NOMO-1 treated with dmso at 0.1 percent for 144 hours (cell line): ENCODE measurements at regions not wholly inside any gene's neighbourhood (a gene's known extent, or its start where the extent isn't known, plus 50 kb on each side); places are given as distances from the start of the nearest gene placed in this dataset.

Experiments used
- DNase-seq: peaks from one replicate; lab custom pipeline; 2025; ENCODE audit not compliant: unreplicated experiment; lab: John Stamatoyannopoulos, UW

DNA sequence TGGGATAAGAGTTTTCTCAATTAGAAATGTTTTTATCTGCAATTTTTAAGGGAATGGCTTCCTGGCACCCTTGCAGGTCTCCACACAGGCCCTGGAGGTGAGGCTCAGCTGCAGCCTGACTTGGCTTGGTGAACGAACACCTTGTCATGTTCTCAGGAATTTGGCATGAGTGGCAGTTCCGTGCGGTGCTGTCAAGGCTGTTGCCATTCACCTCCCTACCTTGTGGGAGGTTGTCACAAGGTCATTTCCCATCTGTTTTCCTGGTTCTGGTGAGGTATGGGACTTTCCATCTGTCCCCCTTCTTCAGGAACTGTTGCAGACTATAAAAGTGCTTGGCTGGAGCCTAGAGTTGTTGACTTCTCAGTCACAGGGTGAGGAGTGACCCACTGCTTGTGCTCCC lies 82.9 kb downstream of the ELOVL4 start:
- no peak for DNase-seq

DNA sequence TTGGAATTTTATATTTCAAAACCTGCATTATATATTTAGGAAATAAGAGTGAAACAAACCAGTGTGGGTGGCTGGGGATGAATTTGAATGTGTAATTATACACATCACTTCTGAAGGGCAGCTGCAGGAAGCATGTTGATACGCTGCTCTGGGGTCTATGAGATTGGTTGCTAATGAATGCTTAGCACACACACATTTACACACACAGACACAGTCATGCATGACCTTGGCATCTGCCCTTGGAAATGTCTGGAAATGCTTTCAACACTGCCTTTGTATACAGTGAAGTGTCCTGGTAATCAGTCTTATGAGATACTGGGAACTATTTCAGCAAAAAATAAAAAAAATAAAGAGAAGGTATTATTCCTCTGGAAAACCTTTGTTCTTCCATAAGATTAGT lies 83.4 kb downstream of the ELOVL4 start:
- DNase-seq = no peak

DNA sequence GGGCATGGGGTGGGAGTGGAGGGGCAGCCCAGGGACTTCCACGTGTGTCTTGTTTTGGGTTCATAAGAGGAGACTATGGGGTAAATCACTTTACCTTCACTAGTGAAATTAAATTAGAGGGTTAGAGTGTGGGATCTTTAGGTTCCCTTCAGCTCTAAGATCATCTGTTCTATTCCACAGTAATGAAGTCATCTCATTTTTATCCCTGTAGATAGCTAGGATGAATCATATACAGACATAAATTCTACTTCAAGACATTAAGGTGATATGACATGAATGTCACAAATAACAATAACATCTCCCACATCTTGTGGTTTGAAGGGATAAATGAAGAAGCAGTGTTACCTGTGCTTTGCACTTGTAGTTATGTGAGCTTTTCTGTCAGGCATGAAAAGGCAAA lies 83.8 kb downstream of the ELOVL4 start:
- DNase-seq = no peak

DNA sequence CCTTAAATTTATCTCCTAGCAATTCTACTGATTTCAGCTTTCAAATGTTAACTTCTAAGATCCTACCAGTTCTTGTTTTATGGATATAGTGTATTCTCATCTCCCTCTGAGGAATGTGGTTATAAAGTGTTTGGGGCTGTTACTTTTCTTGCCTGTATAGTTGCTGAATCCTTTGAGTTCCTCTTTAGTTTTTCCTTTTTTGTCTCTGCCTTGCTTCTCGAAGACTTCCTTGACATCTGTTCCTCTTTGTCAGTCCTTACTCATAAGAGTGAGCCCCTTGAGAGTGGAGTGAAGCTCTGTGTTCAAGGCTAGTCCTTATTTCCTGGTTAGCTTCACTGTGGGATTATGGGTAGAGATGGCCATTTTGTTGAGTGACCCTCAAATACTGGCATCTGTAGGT lies 84.6 kb downstream of the ELOVL4 start:
- DNase-seq = no peak

DNA sequence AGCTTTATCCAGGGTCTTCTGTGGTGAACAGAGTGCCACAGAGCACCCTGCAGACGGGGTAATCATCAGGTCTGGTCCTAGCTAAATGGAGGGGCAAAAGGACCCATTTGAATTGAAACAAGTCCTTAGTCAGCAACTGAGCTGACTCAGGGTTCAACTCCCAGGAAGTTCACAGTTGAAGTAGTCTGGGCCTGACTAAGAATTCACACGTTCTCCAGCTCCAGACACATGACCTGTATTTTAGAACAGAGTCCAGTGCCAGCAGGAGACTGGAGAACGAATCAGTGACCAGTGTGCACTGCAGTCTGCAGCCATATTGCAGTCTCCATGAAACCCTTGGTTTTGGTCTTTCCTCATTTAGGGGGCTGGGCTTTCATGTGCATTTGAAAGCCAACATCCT lies 85.2 kb downstream of the ELOVL4 start:
- DNase-seq = no peak

DNA sequence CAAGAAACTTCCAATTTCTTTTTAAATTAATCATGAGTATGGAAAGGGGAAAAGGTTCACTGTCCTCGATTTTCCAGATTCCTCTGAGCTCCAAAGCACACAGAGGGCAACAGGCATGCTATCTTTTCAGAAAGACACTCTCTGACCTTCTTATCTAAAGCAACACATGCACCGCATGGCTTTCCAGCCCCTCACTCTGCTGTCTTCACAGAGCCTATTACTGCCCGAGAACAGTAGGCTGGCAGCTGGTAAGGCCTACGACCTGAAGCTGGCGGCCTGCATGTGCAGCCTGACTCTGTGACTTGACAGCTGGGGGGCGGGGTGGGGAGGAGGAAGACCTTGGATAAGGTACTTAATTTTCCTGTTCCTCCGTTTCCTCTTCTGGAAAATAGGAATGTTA lies 86.3 kb downstream of the ELOVL4 start:
- no peak for DNase-seq

DNA sequence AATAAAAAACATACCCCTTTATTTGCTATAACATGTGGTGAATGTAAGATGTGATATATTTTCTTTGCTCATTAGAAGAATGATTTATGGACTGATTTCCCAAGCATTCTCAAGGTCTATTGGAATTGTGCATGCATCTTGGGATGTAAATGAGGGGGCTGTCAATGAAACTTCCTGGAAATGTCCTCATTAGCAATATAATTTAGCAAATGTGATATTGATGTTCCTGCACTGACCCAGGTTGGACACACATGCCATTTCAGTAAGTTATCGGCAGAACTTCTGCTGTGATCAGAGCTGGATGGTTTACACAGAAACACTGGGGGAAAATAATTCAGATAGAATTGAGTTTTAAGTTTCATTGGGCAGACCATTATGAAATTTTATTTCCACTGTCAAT lies 99.9 kb downstream of the ELOVL4 start:
- DNase-seq = no peak

DNA sequence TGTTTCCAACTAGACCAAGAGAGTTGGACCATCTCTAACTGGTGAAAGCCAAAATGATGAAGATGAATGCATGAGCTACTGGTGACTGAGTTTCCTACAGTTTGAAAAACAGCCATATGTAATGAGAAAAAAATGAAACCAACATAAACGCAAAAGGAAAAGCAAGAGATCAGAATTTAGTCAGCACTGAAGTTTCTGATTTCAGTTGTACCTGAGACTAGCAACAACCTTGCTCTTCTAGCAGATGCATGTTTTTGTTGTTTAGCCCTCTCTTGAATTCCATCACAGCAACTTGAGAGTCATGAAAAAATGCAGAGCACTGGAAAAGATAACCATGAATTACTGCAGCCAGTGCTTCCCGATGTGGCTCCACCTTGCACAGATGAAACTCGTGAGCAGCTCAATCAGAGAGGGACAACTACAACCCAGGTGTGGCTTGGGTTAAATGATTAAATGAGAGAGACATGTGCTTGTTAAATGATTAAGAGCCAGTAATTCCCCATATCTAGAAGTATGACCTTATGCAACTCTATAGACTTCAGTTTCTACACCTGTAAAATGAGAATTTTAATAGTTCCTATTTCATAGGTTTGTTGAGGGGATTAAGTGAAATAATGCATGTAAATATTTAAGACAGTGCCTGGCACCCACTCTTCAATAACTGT lies 104.8 kb downstream of the ELOVL4 start:
- no peak for DNase-seq

DNA sequence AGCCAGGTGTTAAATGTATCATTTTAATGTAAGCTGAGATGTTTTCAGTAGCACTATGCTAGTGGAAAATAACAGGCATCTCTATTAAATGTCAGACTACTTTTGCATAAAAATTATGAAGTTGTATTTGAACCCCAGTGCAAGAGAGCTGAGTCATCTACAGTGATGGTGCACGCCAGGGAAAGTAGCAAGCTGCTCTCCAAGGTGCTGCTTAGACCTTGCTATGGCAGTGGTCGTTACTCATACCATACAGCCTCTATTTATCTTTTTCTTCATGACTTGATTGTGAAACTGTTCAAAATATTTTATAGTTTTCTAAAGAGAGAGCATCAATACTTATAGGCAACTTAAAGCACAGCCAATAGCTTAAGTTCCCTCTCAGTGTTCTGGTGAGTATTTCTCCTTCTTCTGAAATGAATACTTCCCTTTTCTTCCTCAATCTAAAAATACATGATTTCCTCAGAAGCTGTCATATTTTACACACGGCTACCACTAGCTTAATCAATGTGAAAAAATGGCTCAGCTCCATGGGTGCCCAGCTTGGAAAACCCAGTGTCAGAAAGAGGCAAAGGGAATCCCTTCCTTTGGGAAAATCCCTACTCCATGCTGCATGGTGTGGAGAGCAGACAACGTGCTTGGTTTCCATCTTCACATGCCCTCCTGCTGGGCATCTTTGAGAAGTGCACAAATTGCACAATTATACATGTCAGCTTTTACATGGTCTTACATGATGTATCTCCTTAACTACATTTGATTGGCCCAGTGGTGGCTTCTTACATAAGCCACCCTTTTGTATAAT lies 105.6 kb downstream of the ELOVL4 start:
- DNase-seq = no peak

DNA sequence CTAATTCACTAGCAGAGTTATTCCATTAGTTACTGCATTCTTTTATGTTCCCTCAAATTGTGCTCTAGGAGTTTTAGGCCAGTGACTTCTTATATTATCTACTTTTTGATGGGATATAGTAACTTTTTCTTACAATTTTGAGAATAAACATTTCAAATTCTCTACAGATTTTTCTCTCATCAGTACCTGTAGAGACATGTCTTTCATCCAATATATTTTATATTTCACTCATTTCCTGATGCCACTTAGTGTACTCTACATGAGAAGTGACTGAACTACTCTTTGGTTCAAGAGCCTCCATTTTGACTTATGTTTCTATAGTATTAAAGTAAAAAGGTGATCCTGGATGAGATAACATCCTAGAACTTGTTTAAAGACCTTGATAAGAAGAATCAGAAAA lies 108.5 kb downstream of the ELOVL4 start:
- no peak for DNase-seq

DNA sequence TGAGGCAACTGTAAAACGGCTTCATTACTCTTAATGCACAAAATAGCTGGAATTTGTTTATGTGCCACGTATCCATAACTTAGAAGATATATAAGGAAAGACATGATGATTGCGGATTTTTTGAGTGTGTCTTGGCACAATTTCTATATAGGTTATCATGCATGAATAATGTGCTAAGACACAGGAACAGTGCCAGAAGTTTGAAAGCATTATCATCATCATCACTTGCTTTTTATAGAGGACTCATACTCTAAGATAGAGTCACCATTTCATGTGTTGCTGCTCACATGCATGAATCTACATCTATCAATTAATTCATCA lies 113.4 kb downstream of the ELOVL4 start:
- DNase-seq = no peak

DNA sequence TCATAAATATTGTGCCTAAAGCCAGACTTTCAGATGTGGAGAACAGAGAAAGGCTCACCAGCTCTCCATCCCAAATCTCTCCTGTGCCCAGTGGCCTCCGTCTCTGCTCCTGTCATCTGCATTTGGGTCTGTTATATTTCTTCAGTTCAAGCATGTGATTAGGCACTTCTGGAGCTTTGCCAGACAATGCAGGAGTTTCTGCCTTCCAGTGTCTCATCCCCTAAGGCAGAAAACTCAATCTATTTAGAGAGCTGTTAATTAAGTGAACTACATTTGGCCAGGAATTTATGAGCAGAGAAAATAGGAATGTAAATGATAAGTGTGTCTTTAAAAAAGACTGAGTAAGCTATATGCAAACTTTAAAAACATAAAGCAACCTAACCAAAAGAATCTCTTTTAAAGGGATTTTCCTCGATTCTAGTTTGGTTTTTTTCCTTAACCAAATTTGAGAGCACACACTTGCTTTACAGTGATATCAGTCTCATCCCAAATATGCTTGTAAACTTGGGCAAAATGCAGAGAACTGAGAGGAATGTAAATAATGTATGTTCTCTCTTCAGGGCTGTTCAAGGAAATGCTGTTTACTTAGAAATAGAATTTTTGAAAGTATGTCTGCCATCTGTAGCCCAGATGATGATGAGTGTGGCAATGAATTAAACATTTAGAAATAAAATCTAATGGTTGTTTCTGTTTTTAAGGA lies 113.9 kb downstream of the ELOVL4 start:
- no peak for DNase-seq

DNA sequence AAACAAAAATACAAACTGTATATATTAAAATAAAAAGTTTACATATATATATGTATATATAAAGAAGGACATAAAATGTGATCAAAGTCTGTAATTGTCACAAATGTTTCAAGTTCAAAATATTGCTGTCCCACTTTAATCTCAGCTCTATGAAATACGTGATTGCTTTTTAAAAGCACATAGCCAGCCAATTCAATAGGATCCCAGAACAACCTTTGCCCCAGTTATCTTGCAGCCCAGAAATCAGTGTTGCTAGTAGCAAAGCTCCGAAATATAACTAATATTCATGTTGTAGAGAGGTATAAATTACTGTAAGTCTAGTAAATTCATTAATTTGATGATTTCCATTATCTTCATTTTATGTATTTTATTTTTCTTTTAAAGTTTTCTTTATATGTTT lies 114.6 kb downstream of the ELOVL4 start:
- no peak for DNase-seq

DNA sequence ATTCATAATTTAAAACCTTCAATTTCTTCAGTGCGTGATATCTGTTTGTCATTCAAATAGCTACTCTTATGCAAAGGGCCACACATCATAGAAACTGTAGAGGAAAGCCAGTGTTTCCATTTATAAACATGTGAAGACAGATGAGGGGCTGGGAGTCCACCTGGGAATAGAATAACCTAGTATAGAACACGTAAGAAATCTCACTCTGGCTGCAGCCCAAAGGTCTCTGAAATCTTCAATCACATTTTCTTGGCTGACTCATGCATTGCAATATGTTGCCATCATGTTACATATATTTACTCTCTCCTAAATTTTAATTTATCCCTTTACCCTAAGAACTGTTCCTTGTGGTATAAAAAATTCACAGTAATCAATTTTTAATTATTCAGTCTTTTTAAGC lies 123.2 kb downstream of the ELOVL4 start:
- no peak for DNase-seq

DNA sequence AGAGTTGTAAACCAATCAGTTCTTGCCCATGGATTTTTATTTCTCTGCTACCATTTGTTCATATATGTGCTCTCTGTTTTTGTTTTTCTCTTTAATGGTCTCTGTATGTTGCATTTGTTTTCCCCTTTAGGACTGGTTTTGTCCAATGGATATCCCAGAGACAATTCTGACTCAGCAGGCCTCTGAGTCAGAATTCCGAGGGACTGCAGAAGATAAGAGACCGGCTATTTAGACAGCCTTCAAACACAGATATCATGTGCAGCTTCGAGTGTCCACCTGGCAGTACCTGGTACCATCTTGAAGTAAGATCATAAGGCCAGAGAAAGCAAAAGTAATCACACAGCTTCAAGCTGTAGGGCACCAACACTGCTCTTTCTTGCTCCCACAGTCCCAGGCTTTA lies 125.5 kb downstream of the ELOVL4 start:
- DNase-seq = no peak

DNA sequence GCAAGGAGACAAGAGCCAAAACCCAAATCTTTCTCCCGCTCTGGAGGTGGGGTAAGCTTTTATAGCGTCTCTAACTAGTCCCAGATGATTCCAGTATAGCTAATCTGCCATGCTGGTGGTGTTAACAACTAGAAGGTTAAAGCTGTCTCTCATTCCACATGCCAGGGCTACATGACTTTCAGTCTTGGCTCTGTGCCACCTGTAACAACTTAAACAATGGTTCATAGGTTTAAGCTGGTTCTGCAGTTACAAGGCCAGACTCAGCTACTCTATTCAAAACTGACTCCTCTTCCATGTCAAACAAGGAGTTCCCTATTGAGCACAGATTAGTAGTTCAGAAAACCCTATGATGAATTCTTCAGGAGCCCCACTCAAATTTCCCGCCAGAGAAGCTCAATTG lies 128.9 kb downstream of the ELOVL4 start:
- DNase-seq = no peak

DNA sequence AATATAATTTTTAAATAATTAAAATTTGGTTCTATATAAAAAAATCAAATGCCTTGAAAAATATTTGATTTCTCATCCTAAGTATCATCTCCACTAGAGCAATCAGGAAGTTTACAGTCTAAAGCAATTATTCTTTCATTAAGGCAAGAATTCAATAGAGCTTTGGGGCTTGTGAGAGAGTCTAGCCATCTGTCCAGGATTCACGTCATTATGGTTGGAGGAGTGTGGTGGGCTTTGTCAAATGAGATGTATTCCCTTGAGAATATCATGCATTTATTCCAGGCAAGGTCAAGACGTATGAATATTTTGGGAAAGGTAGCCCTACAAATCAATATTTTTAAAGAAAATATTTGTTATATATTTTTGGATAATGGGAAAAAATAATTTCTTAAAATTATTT lies 132.4 kb downstream of the ELOVL4 start:
- no peak for DNase-seq

DNA sequence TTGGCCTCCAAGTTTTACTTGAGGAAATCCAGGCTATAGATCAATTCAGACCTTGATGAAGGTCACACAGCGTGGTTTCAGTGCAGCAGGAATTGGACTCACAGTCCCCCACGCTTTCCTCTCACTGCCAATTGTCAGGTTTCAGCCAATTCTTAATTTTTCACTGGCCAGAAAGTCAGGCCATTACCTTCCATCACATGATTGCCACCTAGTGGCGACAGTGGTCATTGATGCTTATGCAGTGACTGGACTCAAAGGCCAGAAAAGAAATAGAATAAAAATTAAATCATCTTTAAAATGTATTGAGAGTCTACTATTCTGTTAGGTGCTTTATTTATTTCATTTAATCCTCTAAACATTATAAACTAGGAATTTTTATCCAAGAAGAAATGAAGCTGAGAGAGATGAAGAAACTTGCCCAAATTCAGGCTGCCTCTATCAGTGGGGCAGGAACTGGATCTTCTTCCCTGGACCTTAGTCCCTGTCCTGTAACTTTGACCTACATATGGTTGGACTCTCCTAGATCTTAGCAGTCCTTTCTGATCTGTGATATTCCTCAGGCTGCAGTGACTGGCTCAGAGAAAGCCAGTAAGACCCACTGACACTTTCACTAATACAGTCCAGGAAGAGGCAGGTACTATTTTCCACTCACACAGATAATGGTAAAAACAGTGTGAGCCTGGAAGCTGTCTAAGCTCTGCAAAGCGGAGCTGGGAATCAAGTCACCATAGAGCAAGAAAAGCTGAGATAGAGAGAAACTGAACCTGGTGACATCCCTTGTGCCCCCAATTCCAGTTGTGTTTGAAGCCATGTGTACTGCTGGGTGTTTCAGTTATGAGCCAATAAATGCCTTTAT lies 133.3 kb downstream of the ELOVL4 start:
- no peak for DNase-seq

DNA sequence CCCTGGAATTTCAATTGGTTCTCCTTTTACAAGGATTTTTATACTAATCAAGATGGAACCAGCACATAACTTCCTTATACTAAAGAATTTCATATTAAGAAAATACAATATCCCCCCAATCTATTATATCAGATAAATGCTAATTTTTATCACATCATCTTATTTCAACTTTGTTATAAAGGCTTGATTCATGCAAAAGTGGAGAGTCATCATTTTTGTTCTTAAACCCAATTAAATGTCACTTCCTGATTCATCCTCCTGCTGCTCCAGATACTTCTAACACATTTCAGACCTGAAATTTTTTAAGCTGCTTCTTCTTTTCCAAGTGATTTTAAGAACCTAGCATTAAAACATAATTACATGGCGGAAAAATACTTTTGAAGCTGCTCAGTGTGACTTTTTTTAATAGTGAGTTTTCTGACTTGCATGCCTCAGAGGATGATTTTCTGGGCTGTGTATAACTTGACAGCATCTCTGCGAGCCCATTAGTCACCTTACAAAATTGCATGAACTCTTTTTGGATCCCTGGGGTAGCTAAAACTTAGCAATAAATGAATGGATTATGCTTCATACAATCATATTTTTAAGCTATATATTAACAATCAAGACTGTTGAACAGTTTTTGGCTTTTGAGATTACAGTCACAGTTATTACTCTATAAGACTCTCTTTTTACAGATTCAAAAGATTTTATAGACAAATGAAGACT lies 134.1 kb downstream of the ELOVL4 start:
- DNase-seq = no peak

DNA sequence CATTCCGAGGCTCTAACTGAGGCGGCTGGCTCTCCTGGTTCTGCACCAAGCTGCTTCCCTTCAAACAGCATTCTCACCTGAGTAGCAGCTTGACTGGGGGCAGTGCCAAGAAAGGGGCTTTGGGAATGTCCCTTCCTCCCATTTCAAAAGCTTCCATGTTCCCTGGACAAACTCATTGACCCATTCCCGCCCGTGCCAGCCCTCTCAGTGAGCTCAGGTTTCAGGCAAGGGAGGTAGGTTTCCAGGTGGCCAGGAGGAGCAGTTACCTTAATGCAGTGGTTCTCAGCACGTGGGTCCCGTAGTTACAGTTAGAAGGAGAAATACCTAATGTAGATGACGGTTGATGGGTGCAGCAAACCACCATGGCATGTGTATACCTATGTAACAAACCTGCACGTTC lies 135.2 kb downstream of the ELOVL4 start:
- no peak for DNase-seq

DNA sequence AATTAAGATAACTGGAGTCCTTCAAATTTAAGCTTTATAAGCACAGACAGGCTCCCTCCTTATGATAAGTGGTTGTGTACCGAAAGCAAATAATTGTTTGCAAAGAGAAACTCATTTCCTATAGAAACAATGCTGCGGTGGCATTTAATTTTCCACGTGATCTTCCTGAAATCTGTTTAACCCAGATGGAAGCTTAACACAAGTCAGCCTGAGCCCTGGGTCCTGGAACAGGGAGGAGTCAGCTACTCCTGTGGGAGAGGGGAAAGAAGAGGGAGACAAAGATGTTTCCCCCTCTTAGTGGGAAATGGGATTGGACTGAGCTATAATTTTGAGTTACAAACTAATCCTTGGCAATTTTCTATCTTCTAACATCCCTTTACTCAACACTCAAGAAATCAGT lies 136.5 kb downstream of the ELOVL4 start:
- DNase-seq = no peak
